ENCODE measurements at regions not wholly inside any gene's neighbourhood (a gene's known extent, or its start where the extent isn't known, plus 50 kb on each side); places are given as distances from the start of the nearest gene placed in this dataset.

DNA sequence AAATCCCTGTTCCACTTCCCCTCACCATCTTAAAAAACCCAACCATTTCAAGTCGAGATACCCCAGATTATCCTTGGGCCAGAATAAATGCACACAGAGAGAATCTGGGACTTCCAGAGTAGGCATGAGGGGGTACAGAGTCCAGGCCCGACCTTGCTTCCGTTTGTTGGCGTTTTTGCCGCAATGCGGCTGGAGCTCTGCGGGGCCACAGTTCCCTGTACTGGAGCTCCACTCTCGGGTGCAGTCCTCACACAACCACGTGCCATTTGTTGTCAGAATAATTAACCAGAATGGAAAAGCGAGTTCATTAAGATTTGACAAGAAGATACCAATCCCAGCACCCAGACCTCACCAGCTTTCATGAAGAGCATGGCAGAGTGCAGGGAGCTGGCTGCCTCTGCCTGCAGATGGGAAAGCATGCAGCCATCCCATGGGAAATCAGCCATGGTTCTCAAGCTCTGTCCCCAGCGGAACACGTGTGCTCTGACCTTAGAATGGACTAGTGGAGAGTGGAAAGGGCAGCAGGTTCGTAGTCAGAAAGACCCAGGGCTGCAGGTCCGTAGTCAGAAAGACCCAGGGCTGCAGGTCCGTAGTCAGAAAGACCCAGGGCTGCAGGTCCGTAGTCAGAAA lies 472.8 kb downstream of the EIPR1 start:
- TF ChIP-seq, protein P1, sequence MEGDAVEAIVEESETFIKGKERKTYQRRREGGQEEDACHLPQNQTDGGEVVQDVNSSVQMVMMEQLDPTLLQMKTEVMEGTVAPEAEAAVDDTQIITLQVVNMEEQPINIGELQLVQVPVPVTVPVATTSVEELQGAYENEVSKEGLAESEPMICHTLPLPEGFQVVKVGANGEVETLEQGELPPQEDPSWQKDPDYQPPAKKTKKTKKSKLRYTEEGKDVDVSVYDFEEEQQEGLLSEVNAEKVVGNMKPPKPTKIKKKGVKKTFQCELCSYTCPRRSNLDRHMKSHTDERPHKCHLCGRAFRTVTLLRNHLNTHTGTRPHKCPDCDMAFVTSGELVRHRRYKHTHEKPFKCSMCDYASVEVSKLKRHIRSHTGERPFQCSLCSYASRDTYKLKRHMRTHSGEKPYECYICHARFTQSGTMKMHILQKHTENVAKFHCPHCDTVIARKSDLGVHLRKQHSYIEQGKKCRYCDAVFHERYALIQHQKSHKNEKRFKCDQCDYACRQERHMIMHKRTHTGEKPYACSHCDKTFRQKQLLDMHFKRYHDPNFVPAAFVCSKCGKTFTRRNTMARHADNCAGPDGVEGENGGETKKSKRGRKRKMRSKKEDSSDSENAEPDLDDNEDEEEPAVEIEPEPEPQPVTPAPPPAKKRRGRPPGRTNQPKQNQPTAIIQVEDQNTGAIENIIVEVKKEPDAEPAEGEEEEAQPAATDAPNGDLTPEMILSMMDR (conservative IDR thresholded peaks at IDR 0.05): no peak
- no peak; the same call in 1 of the 2 replicates for TF ChIP-seq EZH2 (IDR thresholded peaks at IDR 0.05; ENCODE audit: low read depth)

Data from PC-9 (cell line).